Stimulated activated CD4-positive, alpha-beta T cell treated with anti-CD3 and anti-CD28 coated beads, Interleukin-2, amount 100 ng/mL, for 24 hours (primary cell): ENCODE measurements at regions not wholly inside any gene's neighbourhood (a gene's known extent, or its start where the extent isn't known, plus 50 kb on each side); places are given as distances from the start of the nearest gene placed in this dataset.

Experiments used
- DNase-seq, 2 donors: peaks; one replicate each; pipeline ENCODE4 v3.0.0-alpha.2; 2020

- DNase-seq: no peak
These were observed 114.6 kb upstream of the MEOX2 start for GRCh38 chr7:15801041-15801440.

GRCh38 chr7:15798081-15798480 lies 111.6 kb upstream of the MEOX2 start:
- DNase-seq: no peak

- DNase-seq: no peak
These were observed 108.9 kb upstream of the MEOX2 start for GRCh38 chr7:15795393-15795792.

- DNase-seq: no peak
These were observed 108.3 kb upstream of the MEOX2 start for GRCh38 chr7:15794801-15795200.

- no peak for DNase-seq
These were observed 98.2 kb upstream of the MEOX2 start for GRCh38 chr7:15784694-15785030.

- no peak for DNase-seq
These were observed 97.7 kb upstream of the MEOX2 start for GRCh38 chr7:15783987-15784693.

- DNase-seq: no peak
These were observed 96.2 kb upstream of the MEOX2 start for GRCh38 chr7:15782656-15783055.

GRCh38 chr7:15781944-15782343 lies 95.5 kb upstream of the MEOX2 start:
- DNase-seq: no peak

GRCh38 chr7:15780271-15780670 lies 93.8 kb upstream of the MEOX2 start:
- no peak for DNase-seq

- DNase-seq: no peak
These were observed 91.7 kb upstream of the MEOX2 start for GRCh38 chr7:15778191-15778590.

- no peak for DNase-seq
These were observed 79.3 kb upstream of the MEOX2 start for GRCh38 chr7:15765753-15766152.

GRCh38 chr7:15764851-15765382 lies 78.4 kb upstream of the MEOX2 start:
- DNase-seq: no peak

GRCh38 chr7:15764010-15764409 lies 77.5 kb upstream of the MEOX2 start:
- DNase-seq: no peak

GRCh38 chr7:15757041-15758000 lies 70.8 kb upstream of the MEOX2 start:
- no peak for DNase-seq

- no peak for DNase-seq
These were observed 68.6 kb upstream of the MEOX2 start for GRCh38 chr7:15755061-15755460.

GRCh38 chr7:15753887-15754579 lies 67.5 kb upstream of the MEOX2 start:
- no peak for DNase-seq

GRCh38 chr7:15752377-15752776 lies 65.9 kb upstream of the MEOX2 start:
- DNase-seq: no peak

- DNase-seq: no peak
These were observed 64.8 kb upstream of the MEOX2 start for GRCh38 chr7:15751191-15751701.

GRCh38 chr7:15750727-15751126 lies 64.2 kb upstream of the MEOX2 start:
- DNase-seq: no peak

- no peak for DNase-seq
These were observed 63.1 kb upstream of the MEOX2 start for GRCh38 chr7:15749631-15750030.

GRCh38 chr7:15747712-15748111 lies 61.2 kb upstream of the MEOX2 start:
- no peak for DNase-seq

- no peak for DNase-seq
These were observed 60.8 kb upstream of the MEOX2 start for GRCh38 chr7:15747301-15747700.

GRCh38 chr7:15743926-15744480 lies 57.5 kb upstream of the MEOX2 start:
- no peak for DNase-seq
